GM12891 (cell line): ENCODE measurements at regions not wholly inside any gene's neighbourhood (a gene's known extent, or its start where the extent isn't known, plus 50 kb on each side); places are given as distances from the start of the nearest gene placed in this dataset.

Source experiments
- DNase-seq: peaks from one replicate; pipeline ENCODE4 v3.0.0; 2011; ENCODE audit warnings: low spot score; ENCODE audit not compliant: insufficient read length
- FAIRE-seq: peaks from 2 replicates; lab custom pipeline; 2011; peaks lifted over from hg19 to GRCh38; lab: Jason Lieb, UNC
- PAX5 ChIP-seq: IDR thresholded peaks from 2 replicates; pipeline ENCODE4 v1.6.1; 2011; ENCODE audit warnings: low read length, moderate library complexity, mild to moderate bottlenecking; ENCODE audit not compliant: insufficient read depth, severe bottlenecking
- POLR2A ChIP-seq: IDR thresholded peaks from 2 replicates; pipeline ENCODE4 v1.6.1; 2011; ENCODE audit warnings: low read depth, low read length, control low read depth
- POLR2AphosphoS5 ChIP-seq: IDR thresholded peaks from 2 replicates; pipeline ENCODE4 v1.6.1; 2011; ENCODE audit warnings: low read depth, low read length, control low read depth
- POU2F2 ChIP-seq: IDR thresholded peaks from 2 replicates; pipeline ENCODE4 v1.6.1; 2011; ENCODE audit warnings: low read depth, mild to moderate bottlenecking, control low read depth, low read length, moderate library complexity
- SPI1 ChIP-seq: IDR thresholded peaks from 2 replicates; pipeline ENCODE4 v1.6.1; 2011; ENCODE audit warnings: low read depth, low read length, control low read depth
- TAF1 ChIP-seq: IDR thresholded peaks from 2 replicates; pipeline ENCODE4 v1.6.1; 2011; ENCODE audit warnings: low read depth, low read length, control low read depth

- no peak for TF ChIP-seq POLR2AphosphoS5
- no peak for FAIRE-seq
- DNase-seq = no peak
These were observed 211.3 kb downstream of the GPD2 start for GRCh38 chr2:156647377-156648010.

- TF ChIP-seq POU2F2 (no peak), POLR2AphosphoS5 (no peak), POLR2A (no peak)
- DNase-seq = no peak
- FAIRE-seq = no peak
These were observed 212.3 kb downstream of the GPD2 start for GRCh38 chr2:156648522-156648921.

GRCh38 chr2:156649596-156649995, 213.4 kb downstream of the GPD2 start:
- FAIRE-seq (no peak), DNase-seq (no peak)
- TF ChIP-seq POU2F2 = no peak
- no peak for TF ChIP-seq PAX5
- no peak for TF ChIP-seq POLR2A
- no peak for TF ChIP-seq POLR2AphosphoS5
- no peak for TF ChIP-seq TAF1
- no peak for TF ChIP-seq SPI1

- TF ChIP-seq POLR2AphosphoS5 (no peak), POLR2A (no peak), SPI1 (no peak), PAX5 (no peak), TAF1 (no peak), POU2F2 (no peak)
- FAIRE-seq (no peak), DNase-seq (no peak)
These were observed 216.5 kb downstream of the GPD2 start for GRCh38 chr2:156652691-156653090.

GRCh38 chr2:156653675-156654074, 217.5 kb downstream of the GPD2 start:
- no peak for DNase-seq
- TF ChIP-seq POLR2AphosphoS5 (no peak), PAX5 (no peak), POU2F2 (no peak), TAF1 (no peak), SPI1 (no peak), POLR2A (no peak)
- no peak for FAIRE-seq

- DNase-seq (no peak), FAIRE-seq (no peak)
- TF ChIP-seq PAX5 (no peak), POU2F2 (no peak), POLR2AphosphoS5 (no peak), POLR2A (no peak), TAF1 (no peak), SPI1 (no peak)
These were observed 221.6 kb downstream of the GPD2 start for GRCh38 chr2:156657809-156658208.

- FAIRE-seq = no peak
- TF ChIP-seq PAX5 = no peak
- TF ChIP-seq SPI1 = no peak
- TF ChIP-seq TAF1 = no peak
- DNase-seq = no peak
These were observed 223.5 kb downstream of the GPD2 start for GRCh38 chr2:156659694-156660093.

- TF ChIP-seq POLR2AphosphoS5 (no peak), POU2F2 (no peak), TAF1 (no peak), PAX5 (no peak), SPI1 (no peak), POLR2A (no peak)
- DNase-seq (no peak), FAIRE-seq (no peak)
These were observed 227.7 kb downstream of the GPD2 start for GRCh38 chr2:156663757-156664409.

- DNase-seq (no peak), FAIRE-seq (no peak)
- TF ChIP-seq POLR2A (no peak), POU2F2 (no peak), TAF1 (no peak), POLR2AphosphoS5 (no peak), PAX5 (no peak), SPI1 (no peak)
These were observed 230.1 kb downstream of the GPD2 start for GRCh38 chr2:156666130-156666785.

GRCh38 chr2:156670104-156670503, 233.9 kb downstream of the GPD2 start:
- FAIRE-seq = no peak
- TF ChIP-seq POU2F2 = no peak
- DNase-seq = no peak
